ENCODE measurements at regions not wholly inside any gene's neighbourhood (a gene's known extent, or its start where the extent isn't known, plus 50 kb on each side); places are given as distances from the start of the nearest gene placed in this dataset.
"Not testable (repeated sequence)": the region's sequence is repeated elsewhere in the genome, so short reads cannot be mapped to it uniquely, and the experiment has no call there.

GRCh38 chr7:56882318-56882717 lies 249.9 kb downstream of the ZNF479 start:
- TF ChIP-seq CTCF, EP300, POLR2AphosphoS5, POLR2A (IDR thresholded peaks at IDR 0.05): not testable (repeated sequence)
